GM21717 (cell line): ENCODE measurements at regions not wholly inside any gene's neighbourhood (a gene's known extent, or its start where the extent isn't known, plus 50 kb on each side); places are given as distances from the start of the nearest gene placed in this dataset.
"Not testable (repeated sequence)": the region's sequence is repeated elsewhere in the genome, so short reads cannot be mapped to it uniquely, and the experiment has no call there.

Experiments used
- ATAC-seq: cut with Tn5 transposase; IDR thresholded peaks from one replicate; pipeline ENCODE4 v1.9.1; 2021; ENCODE audit warnings: mild to moderate bottlenecking, moderate library complexity; ENCODE audit not compliant: unreplicated experiment

- ATAC-seq, result no peak
Measured at GRCh38 chr21:27771938-27772483, 805.1 kb upstream of the ADAMTS5 start.

- ATAC-seq, result no peak
Measured at GRCh38 chr21:27769763-27770162, 802.9 kb upstream of the ADAMTS5 start.

- ATAC-seq, result not testable (repeated sequence)
Measured at GRCh38 chr21:27768046-27768637, 801.3 kb upstream of the ADAMTS5 start.

- ATAC-seq, result no peak
Measured at GRCh38 chr21:27764056-27764455, 797.2 kb upstream of the ADAMTS5 start.

GRCh38 chr21:27761623-27762022 is 794.7 kb upstream of the ADAMTS5 start:
- no peak for ATAC-seq

GRCh38 chr21:27759820-27760219 is 792.9 kb upstream of the ADAMTS5 start:
- ATAC-seq, result no peak

- ATAC-seq, result no peak
Measured at GRCh38 chr21:27759091-27759659, 792.3 kb upstream of the ADAMTS5 start.

- ATAC-seq, result no peak
Measured at GRCh38 chr21:27756191-27756590, 789.3 kb upstream of the ADAMTS5 start.

- ATAC-seq, result no peak
Measured at GRCh38 chr21:27743971-27744564, 777.2 kb upstream of the ADAMTS5 start.

- ATAC-seq, result no peak
Measured at GRCh38 chr21:27741736-27742135, 774.8 kb upstream of the ADAMTS5 start.

GRCh38 chr21:27740084-27740483 is 773.2 kb upstream of the ADAMTS5 start:
- ATAC-seq, result no peak

- no peak for ATAC-seq
Measured at GRCh38 chr21:27739187-27739586, 772.3 kb upstream of the ADAMTS5 start.

- no peak for ATAC-seq
Measured at GRCh38 chr21:27735699-27736098, 768.8 kb upstream of the ADAMTS5 start.

- no peak for ATAC-seq
Measured at GRCh38 chr21:27734146-27734545, 767.3 kb upstream of the ADAMTS5 start.

- no peak for ATAC-seq
Measured at GRCh38 chr21:27725916-27726315, 759.0 kb upstream of the ADAMTS5 start.

GRCh38 chr21:27722095-27722494 is 755.2 kb upstream of the ADAMTS5 start:
- no peak for ATAC-seq

- no peak for ATAC-seq
Measured at GRCh38 chr21:27721675-27722074, 754.8 kb upstream of the ADAMTS5 start.

GRCh38 chr21:27719226-27719625 is 752.3 kb upstream of the ADAMTS5 start:
- no peak for ATAC-seq

GRCh38 chr21:27715131-27715530 is 748.2 kb upstream of the ADAMTS5 start:
- ATAC-seq, result no peak

- no peak for ATAC-seq
Measured at GRCh38 chr21:27713154-27714109, 746.5 kb upstream of the ADAMTS5 start.

GRCh38 chr21:27704567-27705166 is 737.8 kb upstream of the ADAMTS5 start:
- ATAC-seq, result no peak
